COLO668 (cell line): ENCODE measurements at regions not wholly inside any gene's neighbourhood (a gene's known extent, or its start where the extent isn't known, plus 50 kb on each side); places are given as distances from the start of the nearest gene placed in this dataset.

Experiments
- DNase-seq: peaks from one replicate; lab custom pipeline; 2025; ENCODE audit not compliant: unreplicated experiment; lab: John Stamatoyannopoulos, UW

GRCh38 chr7:21028186-21028585 lies 241.5 kb upstream of the SP8 start:
- peak; percentile 94 for DNase-seq

- DNase-seq, result no peak
These were observed 241.9 kb upstream of the SP8 start for GRCh38 chr7:21028599-21028998.

GRCh38 chr7:21029006-21029405 lies 242.3 kb upstream of the SP8 start:
- no peak for DNase-seq

DNA sequence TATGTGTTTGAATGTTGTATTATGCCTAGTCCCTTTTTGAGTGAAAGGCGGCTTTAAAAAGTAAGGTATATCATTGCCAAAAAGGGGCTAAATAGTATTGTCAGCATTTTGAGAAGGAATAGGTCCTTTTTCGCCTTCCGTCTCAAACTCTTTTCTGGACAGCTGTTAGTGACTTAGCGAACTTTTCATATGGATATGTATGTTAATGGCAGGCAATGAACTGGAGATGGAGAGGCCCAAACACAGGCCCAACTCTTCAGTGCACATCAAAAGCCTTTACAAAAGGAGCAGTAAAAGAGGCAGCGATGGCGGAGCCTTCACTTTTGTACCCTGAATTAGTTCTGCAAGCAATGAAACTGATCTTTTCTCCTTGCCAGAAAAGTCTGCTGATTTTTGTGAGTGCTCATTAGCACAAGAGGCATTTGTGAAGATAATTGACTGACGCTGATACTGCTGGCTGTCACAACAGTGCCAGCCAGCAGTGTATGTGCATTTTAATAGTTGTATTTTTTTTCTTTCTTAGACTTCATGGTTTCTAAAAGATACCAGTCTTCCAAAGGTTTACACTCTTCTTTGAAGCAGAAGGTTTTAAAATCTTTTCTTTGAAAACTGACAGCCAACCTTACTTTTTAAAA lies 243.7 kb upstream of the SP8 start:
- no peak for DNase-seq

GRCh38 chr7:21041252-21041651 lies 254.6 kb upstream of the SP8 start:
- DNase-seq, result no peak

DNA sequence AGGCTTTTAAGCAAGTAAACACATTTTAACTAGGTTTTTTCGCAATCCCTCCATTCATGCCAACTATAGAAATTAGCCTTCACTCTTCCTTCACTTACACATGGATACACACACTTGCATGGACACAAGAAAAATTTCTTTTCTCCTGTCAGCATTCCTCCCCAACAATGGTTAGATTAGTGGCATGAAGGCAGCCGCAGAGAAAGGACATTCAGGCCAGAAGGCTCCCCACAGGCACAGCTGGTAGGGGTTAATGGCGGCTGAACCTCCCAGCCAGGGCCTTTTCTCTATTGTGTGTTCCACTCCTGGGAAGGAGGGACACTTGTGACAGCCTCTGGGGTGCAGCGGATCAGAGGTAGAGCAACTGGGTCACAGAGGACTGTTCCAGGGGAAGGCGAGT lies 255.0 kb upstream of the SP8 start:
- DNase-seq, result no peak

DNA sequence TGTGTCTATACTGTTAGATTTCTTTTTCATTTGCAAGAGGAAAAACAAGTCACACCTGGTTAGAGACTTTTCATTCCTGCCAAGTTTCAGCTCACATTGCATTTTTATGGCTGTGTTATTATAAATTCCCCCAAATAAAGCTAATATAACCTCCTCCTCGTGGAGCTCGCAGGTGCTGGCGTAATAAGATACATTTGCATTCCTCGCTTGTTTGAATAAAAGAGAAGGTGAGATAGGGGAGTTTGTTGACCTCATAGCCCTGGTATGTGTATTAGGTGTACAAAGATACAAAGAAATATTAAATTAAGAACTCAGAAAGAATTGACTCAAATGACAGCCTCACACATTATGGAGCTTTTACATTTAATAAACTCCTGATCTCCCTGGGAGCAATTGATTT lies 257.7 kb upstream of the SP8 start:
- DNase-seq, result no peak

DNA sequence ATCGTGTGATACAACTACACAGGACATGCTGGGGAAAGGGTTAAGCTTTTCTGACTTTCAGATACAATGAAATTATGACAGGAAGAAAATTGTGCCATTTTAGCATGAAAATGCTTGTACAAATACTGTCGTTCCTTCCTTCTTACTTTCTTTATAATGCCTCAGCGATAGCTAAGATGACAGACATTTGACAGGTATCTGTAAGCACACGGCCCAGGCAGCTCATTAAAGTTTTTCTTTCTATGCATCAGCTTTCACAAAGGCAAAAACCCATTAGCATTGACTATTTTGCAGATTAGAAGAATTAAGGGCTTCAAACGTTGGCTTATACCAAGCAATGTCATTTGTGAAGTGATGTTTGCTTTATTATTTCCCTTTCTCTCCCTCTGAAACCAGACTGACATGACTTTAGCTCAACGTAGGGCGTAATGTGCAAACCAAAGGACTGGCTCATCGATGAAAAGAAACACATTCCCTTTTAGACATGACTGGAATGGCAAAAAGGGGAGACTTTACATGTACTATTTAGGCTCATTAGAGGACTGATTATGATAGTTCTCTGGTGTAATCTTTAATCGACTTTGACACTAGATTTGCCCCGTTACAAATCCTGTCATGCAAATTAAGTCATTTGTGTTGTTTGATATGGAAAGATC lies 258.4 kb upstream of the SP8 start:
- no peak for DNase-seq

GRCh38 chr7:21051865-21052264 lies 265.2 kb upstream of the SP8 start:
- DNase-seq, result no peak

- no peak for DNase-seq
These were observed 267.9 kb upstream of the SP8 start for GRCh38 chr7:21054427-21055112.

GRCh38 chr7:21059069-21059468 lies 272.4 kb upstream of the SP8 start:
- no peak for DNase-seq

DNA sequence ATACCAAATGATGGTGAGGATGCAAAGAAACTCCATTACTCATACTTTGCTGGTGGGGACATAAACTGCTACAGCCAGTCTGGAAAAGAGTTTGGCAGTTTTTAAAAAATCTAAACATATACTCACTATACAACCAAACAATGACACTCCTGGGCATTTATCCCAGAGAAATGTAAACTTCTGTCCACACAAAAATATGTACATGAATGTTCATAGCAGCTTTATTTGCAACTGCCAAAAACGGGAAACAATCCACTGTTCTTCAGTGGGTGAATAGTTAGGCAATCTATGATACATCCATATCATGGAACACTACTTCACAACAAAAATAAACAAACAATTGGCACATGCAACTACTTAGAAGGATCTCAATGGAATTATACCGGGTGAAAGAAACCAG lies 276.4 kb upstream of the SP8 start:
- DNase-seq, result no peak

- DNase-seq, result no peak
These were observed 278.3 kb upstream of the SP8 start for GRCh38 chr7:21064698-21065648.

DNA sequence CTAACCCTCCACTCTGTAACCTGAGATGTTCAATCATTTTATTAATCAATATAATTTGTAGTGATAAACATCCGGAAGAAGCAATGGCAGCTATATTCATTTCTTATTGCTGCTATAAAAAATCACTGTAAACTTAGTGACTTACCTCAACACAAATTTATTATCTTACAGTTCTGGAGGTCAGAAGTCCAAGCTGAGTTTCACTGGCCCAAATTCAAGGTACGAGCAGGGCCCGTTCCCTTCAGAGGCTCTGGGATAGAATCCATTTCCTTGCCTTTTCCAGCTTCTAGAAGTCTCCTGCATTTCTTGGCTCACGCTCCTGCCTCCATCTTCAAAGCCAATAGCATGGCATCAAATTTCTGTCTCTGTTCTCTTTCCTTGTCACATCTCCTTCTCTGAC lies 279.5 kb upstream of the SP8 start:
- DNase-seq, result no peak

DNA sequence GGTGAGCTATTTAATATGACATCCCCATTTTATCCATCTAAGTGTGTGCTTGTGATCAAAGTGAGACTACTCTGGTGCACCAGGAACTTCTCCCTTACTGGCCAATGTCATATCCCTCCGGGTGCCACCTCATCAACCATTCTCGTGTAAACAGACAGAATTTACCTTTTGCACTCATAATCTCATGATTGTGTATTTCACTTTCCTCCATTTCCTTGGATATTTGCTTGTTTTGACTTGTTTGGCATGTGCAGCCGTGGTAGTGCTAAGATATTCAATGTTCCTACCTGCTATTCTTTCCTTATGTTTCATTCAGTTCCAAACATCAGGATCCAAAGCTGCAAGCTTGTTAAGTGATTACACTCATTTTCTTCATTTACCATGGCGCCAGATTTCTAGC lies 280.5 kb upstream of the SP8 start:
- DNase-seq, result no peak

DNA sequence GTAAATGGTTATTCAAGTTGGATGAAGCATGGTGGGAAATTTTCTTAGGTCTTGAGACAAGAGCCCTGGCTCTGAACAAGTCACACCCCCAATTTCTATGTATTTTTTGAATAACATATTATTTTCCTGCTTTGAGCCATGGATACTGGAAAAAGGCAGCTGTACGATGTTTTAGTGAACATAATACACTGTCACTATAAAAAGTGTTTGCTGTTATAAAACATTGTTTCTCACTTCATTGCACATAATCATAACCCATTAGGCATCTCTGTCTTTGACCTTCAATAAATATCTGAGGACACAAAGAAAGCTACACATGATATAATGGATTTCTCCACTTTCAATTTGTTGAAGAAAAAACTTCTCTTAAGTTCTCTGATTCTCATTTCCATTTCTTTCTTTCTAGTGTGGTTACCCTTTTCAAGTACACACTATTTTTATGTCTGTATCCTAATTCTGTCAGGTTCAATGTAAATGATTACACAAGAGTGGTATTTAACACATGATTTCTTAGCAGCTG lies 283.9 kb upstream of the SP8 start:
- no peak for DNase-seq

- no peak for DNase-seq
These were observed 285.1 kb upstream of the SP8 start for GRCh38 chr7:21071561-21072501.

DNA sequence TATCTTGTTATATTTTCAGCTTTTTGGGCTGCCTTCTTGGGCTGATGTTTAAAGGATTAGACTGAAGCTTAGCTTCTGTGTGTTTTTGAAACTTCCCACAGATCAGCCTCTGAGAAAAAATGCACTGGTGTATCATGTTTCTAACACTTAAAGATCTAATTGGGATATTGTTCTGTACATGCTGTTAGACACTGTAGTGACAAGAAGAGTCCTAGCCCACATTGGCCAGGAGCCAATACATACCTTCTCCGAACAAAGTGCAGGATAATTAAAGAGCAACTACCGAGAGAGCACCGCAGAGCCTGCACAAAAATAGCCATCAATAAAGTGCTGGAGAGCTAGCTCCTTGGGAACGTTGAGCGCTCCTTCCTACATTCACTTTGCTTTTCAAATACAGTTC lies 289.4 kb upstream of the SP8 start:
- peak; percentile 90 for DNase-seq

DNA sequence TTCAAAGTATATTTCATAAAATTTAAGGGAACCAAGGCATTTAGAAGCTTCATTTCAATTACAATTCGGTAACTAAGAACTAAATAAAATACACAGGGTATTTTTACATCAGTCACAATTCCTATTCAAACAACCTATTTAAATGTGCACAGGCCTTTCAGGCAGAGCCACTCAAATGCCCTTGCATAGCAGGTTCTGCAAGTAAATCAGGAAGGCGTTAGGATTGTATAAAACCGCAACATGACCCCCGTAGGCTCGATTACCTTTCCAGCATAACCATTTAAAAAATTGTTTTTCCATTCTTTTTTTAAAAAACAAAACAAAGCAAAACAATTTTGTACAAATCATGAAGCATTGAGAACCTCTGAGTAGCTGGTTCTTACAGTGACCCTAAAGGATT lies 289.9 kb upstream of the SP8 start:
- peak; percentile 70 for DNase-seq

GRCh38 chr7:21077602-21078001 lies 290.9 kb upstream of the SP8 start:
- DNase-seq, result no peak
